ENCODE measurements at regions not wholly inside any gene's neighbourhood (a gene's known extent, or its start where the extent isn't known, plus 50 kb on each side); places are given as distances from the start of the nearest gene placed in this dataset.
"Not testable (repeated sequence)": the region's sequence is repeated elsewhere in the genome, so short reads cannot be mapped to it uniquely, and the experiment has no call there.

- no peak for DNase-seq (ENCODE audit: extremely low read depth, low read depth)
- TF ChIP-seq CTCF (IDR thresholded peaks at IDR 0.05; ENCODE audit: low read depth, low read length) = no peak
Measured at GRCh38 chr9:115551396-115551795, 433.4 kb upstream of the TNC start.

DNA sequence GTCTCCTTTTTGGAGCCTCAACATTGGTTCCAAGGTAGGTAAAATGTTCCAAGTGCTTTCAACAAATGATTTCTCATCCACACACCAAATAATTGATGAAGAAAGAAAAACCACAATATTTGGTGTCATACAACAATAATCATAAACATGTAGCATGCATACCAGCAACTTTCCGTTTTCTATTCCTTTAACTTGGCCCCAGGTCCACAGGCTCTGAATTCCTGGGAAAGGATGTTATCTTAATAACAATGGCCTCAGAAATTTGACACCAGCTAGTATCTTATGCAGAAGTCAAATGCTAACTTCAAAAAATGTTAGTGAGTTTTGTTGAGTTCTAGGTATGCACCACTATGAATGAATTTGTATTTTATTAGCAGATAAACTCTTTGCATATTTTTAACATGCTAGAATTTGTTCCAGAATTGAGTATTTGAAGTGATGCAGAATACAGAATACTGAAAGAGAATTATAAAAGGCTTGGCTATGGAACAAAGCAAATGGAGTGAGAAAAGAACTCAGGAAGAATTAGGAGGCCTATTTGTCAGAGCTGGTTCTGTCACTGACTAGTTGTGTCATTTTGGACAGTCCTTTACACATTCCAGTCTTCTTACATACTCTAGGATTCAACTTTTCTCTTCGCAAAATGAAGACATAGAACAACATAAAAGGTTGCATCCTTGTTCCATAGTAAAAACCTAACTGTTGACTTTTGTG lies 435.3 kb upstream of the TNC start:
- DNase-seq (ENCODE audit: extremely low read depth, low read depth) = no peak
- TF ChIP-seq CTCF (IDR thresholded peaks at IDR 0.05; ENCODE audit: low read depth, low read length) = no peak

DNA sequence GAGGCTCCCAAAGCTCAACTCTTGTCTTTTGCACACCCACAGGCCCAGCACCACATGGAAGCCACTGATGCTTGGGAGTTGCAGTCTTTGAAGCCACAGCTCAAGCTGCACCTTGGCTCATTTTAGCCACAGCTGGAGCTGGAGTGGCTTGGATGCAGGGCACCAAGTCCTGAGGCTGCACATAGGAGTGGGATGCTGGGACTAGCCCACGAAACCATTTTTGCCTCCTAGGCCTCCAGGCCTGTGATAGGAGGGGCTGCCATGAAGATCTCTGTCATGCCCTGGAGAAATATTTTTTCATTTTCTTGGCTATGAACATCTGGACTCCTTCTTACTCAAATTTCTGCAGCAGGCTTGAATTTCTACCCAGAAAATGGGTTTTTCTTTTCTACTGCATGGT lies 438.5 kb upstream of the TNC start:
- DNase-seq (ENCODE audit: extremely low read depth, low read depth) = no peak
- no peak for TF ChIP-seq CTCF (IDR thresholded peaks at IDR 0.05; ENCODE audit: low read depth, low read length)

DNA sequence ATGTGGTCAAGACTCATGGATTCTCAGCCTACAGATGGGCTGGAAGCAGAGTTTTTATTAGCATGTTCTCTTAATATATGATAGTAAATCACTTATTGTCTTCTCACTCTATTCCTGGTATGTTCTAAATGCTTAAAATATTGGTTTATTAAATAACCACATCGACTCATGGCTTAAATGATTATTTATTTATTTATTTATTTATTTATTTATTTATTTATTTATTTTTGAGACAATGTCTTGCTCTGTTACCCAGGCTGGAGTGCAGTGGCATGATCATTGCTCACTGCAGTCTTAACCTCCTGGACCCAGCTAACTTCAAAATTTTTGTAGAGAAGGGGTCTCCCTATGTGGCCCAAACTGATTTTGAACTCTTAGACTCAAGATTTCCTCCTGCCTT lies 457.2 kb upstream of the TNC start:
- no peak for DNase-seq (ENCODE audit: extremely low read depth, low read depth)
- no peak for TF ChIP-seq CTCF (IDR thresholded peaks at IDR 0.05; ENCODE audit: low read depth, low read length)

DNA sequence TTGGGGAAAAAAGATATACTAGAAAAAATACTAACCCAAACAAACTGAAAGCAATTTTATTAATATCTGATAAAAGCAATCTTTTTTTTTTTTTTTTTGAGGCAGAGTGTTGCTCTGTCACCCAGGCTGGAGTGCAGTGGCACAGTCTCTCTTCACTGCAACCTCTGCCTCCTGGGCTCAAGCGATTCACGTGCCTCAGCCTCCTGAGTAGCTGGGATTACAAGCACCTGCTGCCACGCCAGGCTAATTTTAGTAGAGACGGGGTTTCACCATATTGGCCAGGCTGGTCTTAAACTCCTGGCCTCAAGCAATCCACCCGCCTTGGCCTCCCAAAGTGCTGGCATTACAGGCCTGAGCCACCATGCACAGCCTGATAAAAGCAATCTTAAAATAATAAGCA lies 467.5 kb upstream of the TNC start:
- DNase-seq (ENCODE audit: extremely low read depth, low read depth) = not testable (repeated sequence)

DNA sequence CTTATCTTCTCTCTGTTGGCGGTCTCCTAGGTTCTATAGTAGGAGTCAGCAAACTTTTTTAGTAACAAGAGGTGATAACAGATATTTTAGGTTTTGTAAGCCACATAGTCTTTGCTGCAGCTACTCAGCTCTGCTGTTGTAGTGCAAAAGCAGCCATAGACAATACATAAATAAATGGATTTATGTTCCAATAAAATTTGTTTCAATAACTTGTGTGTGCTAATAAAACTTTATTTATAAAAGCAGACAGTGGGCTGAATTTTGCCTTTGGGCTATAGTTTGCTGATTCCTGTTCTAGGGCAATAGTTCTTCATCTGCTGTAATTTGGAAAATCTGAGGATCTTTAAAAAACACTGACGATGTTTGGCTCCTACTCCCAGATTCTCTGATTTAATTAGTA lies 469.4 kb upstream of the TNC start:
- TF ChIP-seq CTCF (IDR thresholded peaks at IDR 0.05; ENCODE audit: low read depth, low read length) = no peak
- no peak for DNase-seq (ENCODE audit: extremely low read depth, low read depth)

- no peak for TF ChIP-seq CTCF (IDR thresholded peaks at IDR 0.05; ENCODE audit: low read depth, low read length)
- DNase-seq (ENCODE audit: extremely low read depth, low read depth) = peak; percentile 93
Measured at GRCh38 chr9:115590011-115590410, 472.1 kb upstream of the TNC start.

DNA sequence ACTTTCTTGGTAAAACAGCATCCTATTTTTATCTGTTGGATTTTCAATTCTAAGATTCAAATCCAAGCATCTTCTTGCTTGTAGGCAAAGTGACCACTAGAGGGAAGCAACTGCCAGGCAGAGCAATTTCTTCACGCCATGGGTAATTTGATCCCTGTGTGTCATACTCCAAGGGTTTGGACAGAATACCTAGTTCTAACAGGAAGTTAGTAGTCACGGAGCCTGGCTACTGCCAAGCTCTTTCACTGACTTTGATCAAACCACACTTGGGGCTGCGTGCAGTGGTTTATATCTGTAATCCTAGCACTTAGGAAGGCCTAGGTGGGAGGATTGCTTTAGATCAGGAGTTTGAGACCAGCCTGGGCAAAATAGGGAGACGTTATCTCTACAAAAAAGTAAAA lies 473.6 kb upstream of the TNC start:
- TF ChIP-seq CTCF (IDR thresholded peaks at IDR 0.05; ENCODE audit: low read depth, low read length) = peak; percentile 90
- DNase-seq (ENCODE audit: extremely low read depth, low read depth) = peak; percentile 99

All from AG09319 (cell line).